ENCODE measurements at regions not wholly inside any gene's neighbourhood (a gene's known extent, or its start where the extent isn't known, plus 50 kb on each side); places are given as distances from the start of the nearest gene placed in this dataset.
"Not testable (repeated sequence)": the region's sequence is repeated elsewhere in the genome, so short reads cannot be mapped to it uniquely, and the experiment has no call there.

GRCh38 chr2:40584432-40584831, 132.5 kb upstream of the SLC8A1 start:
- DNase-seq = no peak

DNA sequence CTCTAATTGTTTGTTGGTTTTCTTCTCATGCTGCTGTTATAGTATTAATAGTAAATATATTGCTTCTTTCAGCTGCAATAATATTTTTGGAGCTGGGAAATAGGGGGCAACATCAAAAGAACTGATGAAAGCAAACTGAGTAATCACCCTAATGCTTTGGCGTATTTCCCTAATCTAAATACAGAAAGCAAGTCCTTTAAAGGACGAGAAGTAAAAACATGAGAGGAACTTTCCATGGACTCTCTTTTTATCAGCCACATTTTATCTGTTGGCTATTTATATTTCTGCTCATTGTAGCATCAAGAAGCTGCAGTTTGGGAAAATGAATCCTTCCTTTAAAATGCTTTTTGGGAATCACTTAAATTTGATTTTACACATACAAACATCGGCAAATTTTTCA, 139.9 kb upstream of the SLC8A1 start:
- DNase-seq = no peak

DNA sequence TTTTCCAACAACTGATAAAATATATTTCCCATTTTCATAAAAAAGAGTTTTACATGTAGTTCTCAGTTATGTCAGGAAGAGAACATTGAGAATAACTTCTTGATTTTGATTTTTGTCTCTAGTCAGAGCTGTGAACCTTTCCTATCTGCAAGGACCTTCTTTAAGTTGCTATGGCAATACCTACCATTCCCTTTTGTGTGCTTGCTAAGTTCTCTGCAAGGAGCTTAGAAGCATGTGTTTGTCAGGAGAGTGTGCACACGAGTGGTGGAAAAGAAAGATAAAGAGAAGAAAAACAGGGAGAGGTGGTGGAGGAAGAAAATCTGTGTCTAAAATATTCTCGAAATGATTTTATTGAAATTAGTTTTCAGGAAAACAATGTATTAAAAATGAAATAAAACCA, 140.3 kb upstream of the SLC8A1 start:
- no peak for DNase-seq

- DNase-seq = no peak
These were observed 155.0 kb upstream of the SLC8A1 start for GRCh38 chr2:40606862-40607261.

GRCh38 chr2:40611196-40611595, 159.3 kb upstream of the SLC8A1 start:
- DNase-seq = no peak

DNA sequence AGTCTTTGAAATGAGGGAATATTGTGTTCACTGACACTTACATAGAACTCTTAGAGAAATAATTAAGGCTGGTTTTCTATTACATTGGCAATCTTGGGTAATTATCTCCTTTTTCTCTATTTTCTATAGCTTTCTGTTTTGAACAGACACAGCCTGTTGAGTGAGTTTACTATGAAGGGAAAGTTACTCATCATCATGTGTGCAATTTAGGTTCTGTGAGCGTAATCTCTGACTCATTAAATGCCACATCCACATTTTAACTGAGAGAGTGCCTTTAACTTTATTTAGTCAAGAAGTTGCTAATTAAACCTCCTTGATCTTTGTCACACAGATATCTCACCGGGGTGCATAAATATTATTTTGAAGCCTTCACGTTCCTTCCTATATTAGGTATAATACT, 174.0 kb upstream of the SLC8A1 start:
- no peak for DNase-seq

- no peak for DNase-seq
These were observed 176.7 kb upstream of the SLC8A1 start for GRCh38 chr2:40628556-40628955.

- no peak for DNase-seq
These were observed 178.0 kb upstream of the SLC8A1 start for GRCh38 chr2:40629768-40630434.

- DNase-seq = no peak
These were observed 187.4 kb upstream of the SLC8A1 start for GRCh38 chr2:40639320-40639719.

DNA sequence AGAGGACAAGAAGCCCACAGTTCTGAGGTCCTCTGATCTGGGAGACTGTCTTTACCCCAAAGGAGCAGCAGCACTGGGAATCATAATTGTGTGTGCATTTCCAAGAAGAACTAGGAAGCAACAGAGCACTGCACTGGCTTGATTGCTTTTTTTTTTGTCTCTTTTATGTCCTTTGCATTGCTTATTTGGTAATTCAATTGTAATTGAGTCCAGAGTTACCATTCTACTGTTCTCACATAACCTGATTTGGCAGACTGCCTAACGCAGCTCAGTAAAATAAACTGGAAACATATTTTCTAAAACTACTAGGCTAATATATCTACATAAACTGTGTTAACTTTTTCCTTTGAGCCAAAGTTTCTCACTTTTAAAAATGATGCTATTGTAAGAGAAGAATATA, 190.3 kb upstream of the SLC8A1 start:
- DNase-seq = peak; percentile 74

- DNase-seq = no peak
These were observed 190.8 kb upstream of the SLC8A1 start for GRCh38 chr2:40642726-40643125.

DNA sequence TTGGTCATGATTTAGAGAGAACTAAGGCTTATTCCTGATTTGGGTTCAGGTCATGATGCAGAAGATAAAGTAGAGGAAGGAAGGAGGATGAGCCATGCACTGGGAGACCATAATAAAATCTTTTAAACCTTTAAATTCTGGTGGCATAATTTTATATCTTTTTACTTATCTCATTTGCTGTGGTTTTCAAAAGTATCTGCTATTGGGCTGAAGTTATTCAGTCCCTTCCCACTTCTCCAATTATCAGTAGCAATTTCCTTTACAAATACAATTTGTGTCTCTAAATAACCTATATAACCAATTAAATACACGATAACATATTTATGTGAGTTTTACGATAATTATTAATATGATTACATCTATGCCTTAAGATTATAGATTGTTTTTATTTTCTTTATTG, 194.8 kb upstream of the SLC8A1 start:
- DNase-seq = no peak

DNA sequence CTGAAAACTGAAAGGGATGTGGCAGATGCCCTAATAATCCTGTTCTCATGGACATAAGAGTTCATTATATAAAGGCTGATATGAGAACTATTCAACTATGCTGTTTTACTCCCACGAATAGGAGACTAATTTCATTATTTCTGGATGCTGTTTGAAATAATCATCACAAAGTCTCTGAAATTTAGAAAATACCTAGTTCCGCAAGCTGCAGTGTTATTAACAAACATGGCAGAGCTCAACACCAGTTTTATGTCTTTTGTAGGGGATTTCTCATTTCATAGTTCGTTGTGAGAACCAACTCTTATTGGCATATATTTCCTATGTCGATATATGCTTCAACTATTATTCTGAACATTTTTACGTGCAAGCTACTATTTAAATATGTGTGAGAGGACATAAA, 200.3 kb upstream of the SLC8A1 start:
- no peak for DNase-seq

DNA sequence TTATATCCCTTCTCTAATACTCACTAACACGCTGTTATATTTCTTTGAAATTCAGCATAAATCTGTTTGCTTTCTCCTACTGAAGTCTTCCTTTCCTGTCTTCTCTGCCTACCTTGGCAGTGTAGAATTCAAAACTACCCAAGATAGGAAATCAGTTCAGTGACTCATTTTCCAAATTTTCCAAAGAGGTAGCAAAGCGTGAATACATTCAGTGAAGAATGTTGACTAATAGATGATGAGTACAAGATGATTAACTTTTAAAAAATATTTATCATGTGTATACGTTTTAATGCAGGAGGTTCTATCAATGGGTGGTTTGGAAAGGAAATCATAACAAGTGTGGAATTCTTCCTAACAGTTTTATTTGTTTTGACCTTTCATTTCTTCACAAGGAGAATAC, 201.9 kb upstream of the SLC8A1 start:
- no peak for DNase-seq

DNA sequence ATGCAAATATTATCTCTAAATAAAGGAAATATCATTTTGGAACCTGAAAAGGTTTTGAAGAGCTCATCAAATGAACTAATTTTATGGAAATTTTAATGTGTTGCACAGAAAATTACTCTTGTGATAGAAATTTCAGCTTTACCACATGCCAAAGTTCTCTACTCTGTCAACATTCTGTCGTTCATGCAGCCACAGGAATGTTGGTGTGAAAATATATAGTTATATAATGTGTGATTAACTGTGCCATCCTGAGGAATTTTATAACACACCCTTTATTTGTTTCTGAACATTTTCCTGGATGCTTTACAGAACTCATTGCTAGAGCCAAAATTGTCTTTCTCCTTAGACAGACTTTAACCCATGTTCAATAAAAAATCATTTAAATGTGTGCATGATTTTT, 202.5 kb upstream of the SLC8A1 start:
- DNase-seq = no peak

- DNase-seq = no peak
These were observed 207.1 kb upstream of the SLC8A1 start for GRCh38 chr2:40658941-40659340.

- DNase-seq = no peak
These were observed 213.8 kb upstream of the SLC8A1 start for GRCh38 chr2:40665493-40666232.

- DNase-seq = no peak
These were observed 214.5 kb upstream of the SLC8A1 start for GRCh38 chr2:40666398-40666797.

DNA sequence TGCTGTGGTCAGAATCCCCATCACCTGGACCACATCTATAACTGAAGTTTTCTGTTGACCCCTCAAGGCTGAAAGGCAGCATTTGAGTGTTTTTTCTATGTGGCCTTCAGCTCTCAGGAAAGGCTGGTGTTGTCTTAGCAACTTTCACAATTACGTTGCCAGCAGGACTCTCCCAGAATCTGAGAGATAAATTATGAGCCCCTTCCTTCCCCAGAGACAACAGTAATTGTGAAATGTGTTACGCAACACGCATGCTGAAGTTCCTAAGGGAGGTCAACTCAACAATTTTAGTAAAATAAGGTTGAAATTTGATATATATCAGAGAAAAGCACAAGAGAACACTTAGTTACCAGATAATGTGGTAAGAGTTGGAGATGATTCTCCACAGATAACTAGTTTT, 216.5 kb upstream of the SLC8A1 start:
- DNase-seq = no peak

DNA sequence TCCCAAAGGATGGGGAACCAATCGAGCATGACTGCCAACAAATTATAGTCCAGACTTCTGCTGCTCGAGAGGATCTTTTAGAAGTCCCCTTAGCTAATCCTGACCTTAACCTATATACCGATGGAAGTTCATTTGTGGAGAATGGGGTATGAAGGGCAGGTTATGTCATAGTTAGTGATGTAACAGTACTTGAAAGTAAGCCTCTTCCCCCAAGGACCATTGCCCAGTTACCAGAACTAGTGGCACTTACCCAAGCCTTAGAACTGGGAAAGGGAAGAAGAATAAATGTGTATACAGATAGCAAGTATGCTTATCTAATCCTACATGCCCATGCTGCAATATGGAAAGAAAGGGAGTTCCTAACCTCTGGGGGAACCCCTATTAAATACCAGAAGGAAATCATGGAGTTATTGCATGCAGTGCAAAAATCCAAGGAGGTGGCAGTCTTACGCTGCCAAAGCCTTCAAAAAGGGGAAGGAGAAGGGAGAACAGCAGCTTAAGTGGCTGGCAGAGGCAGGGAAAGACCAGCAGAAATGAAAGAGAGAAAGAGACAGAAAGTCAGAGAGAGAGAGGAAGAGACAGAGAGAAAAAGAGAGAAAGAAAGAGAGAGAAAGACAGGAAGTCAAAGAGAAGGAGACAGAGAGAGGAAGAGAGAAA, 224.4 kb upstream of the SLC8A1 start:
- not testable (repeated sequence) for DNase-seq

DNA sequence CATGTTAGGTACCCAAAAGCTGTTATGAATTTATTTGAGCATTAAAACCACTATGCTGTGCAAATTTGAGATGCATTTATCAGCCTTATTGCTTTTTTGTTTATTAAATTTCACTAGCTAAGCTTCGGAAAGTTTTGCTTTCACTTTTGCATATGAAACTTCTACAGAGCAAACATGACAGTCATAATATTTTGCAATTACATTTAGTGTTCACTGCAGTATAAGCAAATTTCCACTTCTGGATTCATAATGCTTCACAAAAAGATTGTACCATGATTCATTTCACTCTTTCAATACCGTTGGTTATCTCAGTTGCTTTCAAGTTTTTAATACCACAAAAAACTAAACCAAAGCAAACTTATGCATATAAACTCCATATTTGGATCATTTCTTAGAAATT, 228.7 kb upstream of the SLC8A1 start:
- DNase-seq = no peak

DNA sequence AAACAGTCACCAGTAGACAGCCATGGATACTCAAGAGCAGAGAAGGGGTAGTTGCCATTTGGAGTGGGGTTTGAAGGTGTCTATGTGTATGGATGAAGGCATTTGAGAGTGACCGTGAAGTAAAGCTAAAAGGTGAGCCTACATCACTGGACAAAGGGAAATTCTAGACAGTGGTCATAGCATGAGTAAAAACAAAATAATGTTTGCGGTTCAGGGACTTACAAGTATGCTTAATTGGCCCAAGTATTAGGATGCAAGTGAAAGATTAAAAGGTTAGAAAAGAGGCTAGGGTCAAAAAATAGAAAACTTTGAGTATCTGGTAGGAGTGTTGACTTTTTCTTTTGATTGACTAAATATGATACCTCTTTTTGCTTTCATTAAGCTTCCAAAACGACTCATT, 238.1 kb upstream of the SLC8A1 start:
- no peak for DNase-seq

DNA sequence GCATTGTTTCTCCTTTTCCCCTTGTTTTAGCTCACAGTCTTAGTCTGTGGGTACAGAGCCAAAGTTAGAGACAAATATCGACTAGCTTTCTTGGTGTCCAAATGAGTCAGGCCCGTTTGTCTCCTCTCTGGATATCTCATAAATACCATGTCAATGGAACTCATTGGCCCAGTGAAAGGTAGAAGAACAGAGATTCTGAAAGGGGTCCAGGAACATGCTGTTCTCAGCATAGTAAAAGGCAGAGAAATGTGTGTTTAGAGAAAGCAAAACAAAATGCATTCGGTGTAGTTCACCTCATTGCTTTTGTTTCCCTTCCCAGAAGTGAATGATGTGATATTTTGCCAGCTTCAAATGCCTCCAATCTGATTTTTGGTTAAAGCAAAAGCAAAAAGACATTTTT, 238.6 kb upstream of the SLC8A1 start:
- DNase-seq = no peak

- no peak for DNase-seq
These were observed 248.5 kb upstream of the SLC8A1 start for GRCh38 chr2:40700231-40700954.
